ENCODE measurements at regions not wholly inside any gene's neighbourhood (a gene's known extent, or its start where the extent isn't known, plus 50 kb on each side); places are given as distances from the start of the nearest gene placed in this dataset.

DNA sequence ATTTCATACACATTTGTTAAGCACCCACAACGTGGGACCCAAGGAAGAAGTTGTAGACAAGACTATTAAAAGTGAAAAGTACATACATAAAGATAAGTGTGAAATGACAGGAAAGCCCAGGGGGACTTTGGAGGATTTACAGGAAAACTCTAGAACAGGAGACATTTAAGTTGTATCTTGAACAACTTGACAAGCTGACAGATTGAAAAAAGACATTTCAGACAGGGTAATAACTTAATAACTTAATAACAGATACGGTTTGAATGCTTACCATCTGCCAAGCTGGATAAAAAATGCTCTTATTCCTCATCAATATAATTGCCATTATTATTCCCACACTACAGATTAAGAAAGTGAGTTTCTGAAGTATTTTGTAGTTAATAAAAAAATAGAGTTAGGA is 229.7 kb upstream of the SYT10 start:
- no peaks in the 10 kb centered on the region for H3K4me1 ChIP-seq
- 46 to 49% methylated on average over 2 of the region's 2 CpGs for WGBS, 2 donors
- TF ChIP-seq CTCF (IDR thresholded peaks at IDR 0.05), result no peak
- no peak for DNase-seq
- H3K36me3 ChIP-seq, result no peaks in the 10 kb centered on the region
- H3K4me3 ChIP-seq, result no peak overlapping the region
- intact Hi-C loops (cut with DNase I), result no loop called here
- H3K27me3 ChIP-seq, result no peaks in the 10 kb centered on the region
- no peaks in the 10 kb centered on the region for H3K9me3 ChIP-seq
- no peak overlapping the region for H3K27ac ChIP-seq
- no peak for ATAC-seq

GRCh38 chr12:33670284-33670683 is 230.7 kb upstream of the SYT10 start:
- ATAC-seq (no peak), DNase-seq (no peak)
- H3K27ac ChIP-seq, result no peak overlapping the region
- H3K4me1 ChIP-seq, result no peaks in the 10 kb centered on the region
- no peak for TF ChIP-seq CTCF (IDR thresholded peaks at IDR 0.05)
- WGBS, 2 donors, result 64 to 66% methylated on average over 5 of the region's 5 CpGs
- H3K36me3 ChIP-seq, result no peaks in the 10 kb centered on the region
- no peaks in the 10 kb centered on the region for H3K27me3 ChIP-seq
- H3K4me3 ChIP-seq, result no peak overlapping the region
- no peaks in the 10 kb centered on the region for H3K9me3 ChIP-seq
- intact Hi-C loops (cut with DNase I), result no loop called here

DNA sequence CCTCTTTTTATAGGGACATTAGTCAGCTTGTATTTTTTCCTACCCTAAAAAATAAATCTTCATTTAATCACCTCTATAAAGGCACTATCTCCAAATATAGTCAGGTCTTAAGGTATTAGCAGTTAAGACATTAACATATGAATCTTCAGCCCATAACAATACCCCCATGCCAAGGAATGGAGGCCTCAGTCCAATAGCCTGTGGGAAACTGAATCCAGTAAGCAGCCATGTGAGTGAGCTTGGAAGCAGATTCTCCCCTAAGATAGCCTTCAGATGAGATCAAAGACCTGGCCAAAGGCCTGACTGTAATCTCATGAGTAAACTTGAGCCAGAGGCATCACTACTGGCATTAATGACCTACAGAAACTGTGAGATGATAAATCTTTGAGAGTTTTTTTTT is 232.1 kb upstream of the SYT10 start:
- Histone ChIP-seq H3K27me3 (no peaks in the 10 kb centered on the region), H3K9me3 (no peaks in the 10 kb centered on the region), H3K4me1 (no peaks in the 10 kb centered on the region), H3K36me3 (no peaks in the 10 kb centered on the region), H3K4me3 (no peak overlapping the region), H3K27ac (no peak overlapping the region)
- intact Hi-C loops (cut with DNase I), result no loop called here
- no peak for TF ChIP-seq CTCF (IDR thresholded peaks at IDR 0.05)
- no peak for DNase-seq
- no peak for ATAC-seq

GRCh38 chr12:33672836-33673577 is 233.4 kb upstream of the SYT10 start:
- DNase-seq (no peak), ATAC-seq (no peak)
- Histone ChIP-seq H3K27ac (no peak overlapping the region), H3K4me3 (no peak overlapping the region), H3K27me3 (no peaks in the 10 kb centered on the region), H3K4me1 (no peaks in the 10 kb centered on the region), H3K36me3 (no peaks in the 10 kb centered on the region), H3K9me3 (no peaks in the 10 kb centered on the region)
- no peak for TF ChIP-seq CTCF (IDR thresholded peaks at IDR 0.05)
- WGBS, 2 donors, result 80 to 84% methylated on average over 5 of the region's 5 CpGs
- intact Hi-C loops (cut with DNase I), result no loop called here

Measured in heart right ventricle (tissue), 16 donors.